22Rv1 (cell line): ENCODE measurements at regions not wholly inside any gene's neighbourhood (a gene's known extent, or its start where the extent isn't known, plus 50 kb on each side); places are given as distances from the start of the nearest gene placed in this dataset.

Experiments used
- ZFX ChIP-seq: fragments of 450-650 bp; IDR thresholded peaks from 2 replicates; pipeline ENCODE4 v1.6.1; 2017; ENCODE audit warnings: antibody characterized with exemption, borderline replicate concordance
- TF ChIP-seq, protein P1 (sequence below): fragments of 450-650 bp; IDR thresholded peaks from 2 replicates; pipeline ENCODE4 v1.5.1; 2017; ENCODE audit warnings: mild to moderate bottlenecking

DNA sequence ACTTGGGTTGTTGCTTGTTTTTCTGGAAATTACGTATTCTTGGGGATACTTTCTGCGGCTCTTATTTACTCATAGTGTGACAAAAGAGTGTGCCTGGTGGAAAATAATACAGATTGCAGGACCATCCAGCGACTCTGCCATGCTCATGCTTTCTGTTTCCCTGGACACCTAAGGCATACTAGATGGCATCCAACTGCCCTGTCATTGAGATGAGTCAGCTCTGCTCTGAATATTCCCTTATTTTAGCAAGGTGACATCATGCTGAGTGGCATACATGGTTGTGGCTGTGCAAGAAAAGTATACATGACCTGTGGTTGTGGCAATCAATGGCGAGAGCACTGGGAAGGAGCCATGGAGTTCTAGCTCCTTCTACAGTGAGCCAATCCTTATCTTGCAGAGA lies 471.0 kb downstream of the TMEM182 start:
- TF ChIP-seq, protein P1, sequence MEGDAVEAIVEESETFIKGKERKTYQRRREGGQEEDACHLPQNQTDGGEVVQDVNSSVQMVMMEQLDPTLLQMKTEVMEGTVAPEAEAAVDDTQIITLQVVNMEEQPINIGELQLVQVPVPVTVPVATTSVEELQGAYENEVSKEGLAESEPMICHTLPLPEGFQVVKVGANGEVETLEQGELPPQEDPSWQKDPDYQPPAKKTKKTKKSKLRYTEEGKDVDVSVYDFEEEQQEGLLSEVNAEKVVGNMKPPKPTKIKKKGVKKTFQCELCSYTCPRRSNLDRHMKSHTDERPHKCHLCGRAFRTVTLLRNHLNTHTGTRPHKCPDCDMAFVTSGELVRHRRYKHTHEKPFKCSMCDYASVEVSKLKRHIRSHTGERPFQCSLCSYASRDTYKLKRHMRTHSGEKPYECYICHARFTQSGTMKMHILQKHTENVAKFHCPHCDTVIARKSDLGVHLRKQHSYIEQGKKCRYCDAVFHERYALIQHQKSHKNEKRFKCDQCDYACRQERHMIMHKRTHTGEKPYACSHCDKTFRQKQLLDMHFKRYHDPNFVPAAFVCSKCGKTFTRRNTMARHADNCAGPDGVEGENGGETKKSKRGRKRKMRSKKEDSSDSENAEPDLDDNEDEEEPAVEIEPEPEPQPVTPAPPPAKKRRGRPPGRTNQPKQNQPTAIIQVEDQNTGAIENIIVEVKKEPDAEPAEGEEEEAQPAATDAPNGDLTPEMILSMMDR, result no peak
- TF ChIP-seq ZFX, result no peak
